ENCODE measurements at regions not wholly inside any gene's neighbourhood (a gene's known extent, or its start where the extent isn't known, plus 50 kb on each side); places are given as distances from the start of the nearest gene placed in this dataset.

DNA sequence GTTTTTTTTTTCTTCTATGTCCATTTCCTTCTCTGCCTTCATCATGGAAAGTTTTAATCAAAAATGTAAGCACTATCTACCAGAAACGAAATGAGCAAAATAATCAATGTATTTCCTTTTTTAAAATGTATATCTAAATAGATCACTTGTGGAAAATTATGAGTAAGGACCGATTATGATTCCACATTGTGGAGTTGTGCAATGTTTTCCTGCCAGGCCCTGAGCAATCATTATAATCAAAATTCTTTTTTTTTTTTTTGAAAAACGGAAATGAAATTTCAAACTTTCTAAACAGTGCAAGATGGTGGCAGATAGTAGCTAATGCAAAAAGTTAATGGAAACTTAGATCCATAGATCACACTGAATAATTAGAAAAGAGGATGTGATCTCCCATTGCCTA is 1074.6 kb upstream of the TMEM132C start:
- Histone ChIP-seq H3K27me3 (ENCODE audit: insufficient read depth, low read depth, severe bottlenecking) (no peaks in the 10 kb centered on the region), H3K9me3 (ENCODE audit: severe bottlenecking) (no peaks in the 10 kb centered on the region), H3K27ac (no peak overlapping the region), H3K4me3 (ENCODE audit: low read depth, low read length) (no peak overlapping the region), H3K36me3 (no peaks in the 10 kb centered on the region)
- TF ChIP-seq, protein P1, sequence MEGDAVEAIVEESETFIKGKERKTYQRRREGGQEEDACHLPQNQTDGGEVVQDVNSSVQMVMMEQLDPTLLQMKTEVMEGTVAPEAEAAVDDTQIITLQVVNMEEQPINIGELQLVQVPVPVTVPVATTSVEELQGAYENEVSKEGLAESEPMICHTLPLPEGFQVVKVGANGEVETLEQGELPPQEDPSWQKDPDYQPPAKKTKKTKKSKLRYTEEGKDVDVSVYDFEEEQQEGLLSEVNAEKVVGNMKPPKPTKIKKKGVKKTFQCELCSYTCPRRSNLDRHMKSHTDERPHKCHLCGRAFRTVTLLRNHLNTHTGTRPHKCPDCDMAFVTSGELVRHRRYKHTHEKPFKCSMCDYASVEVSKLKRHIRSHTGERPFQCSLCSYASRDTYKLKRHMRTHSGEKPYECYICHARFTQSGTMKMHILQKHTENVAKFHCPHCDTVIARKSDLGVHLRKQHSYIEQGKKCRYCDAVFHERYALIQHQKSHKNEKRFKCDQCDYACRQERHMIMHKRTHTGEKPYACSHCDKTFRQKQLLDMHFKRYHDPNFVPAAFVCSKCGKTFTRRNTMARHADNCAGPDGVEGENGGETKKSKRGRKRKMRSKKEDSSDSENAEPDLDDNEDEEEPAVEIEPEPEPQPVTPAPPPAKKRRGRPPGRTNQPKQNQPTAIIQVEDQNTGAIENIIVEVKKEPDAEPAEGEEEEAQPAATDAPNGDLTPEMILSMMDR (IDR thresholded peaks at IDR 0.05; ENCODE audit: low read depth, low read length): no peak
- no peak for DNase-seq

DNA sequence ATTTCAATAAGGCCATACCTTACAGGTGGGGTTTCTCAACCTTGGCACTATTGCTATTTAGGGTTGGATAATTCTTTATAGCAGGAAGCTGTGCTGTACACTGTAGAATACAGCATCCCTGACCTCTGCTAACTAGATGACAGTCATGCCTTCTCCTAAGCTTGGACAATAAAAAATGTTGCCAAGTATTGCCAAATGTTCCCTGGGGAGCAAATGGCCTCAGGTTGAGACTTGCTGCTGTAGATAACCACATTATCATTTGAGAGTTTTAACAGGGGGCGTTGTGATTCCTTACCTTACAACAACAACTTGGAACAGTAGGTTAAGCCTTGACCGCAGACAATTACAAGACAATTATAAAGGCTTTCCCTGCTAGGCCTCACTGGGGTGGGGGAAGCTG is 1073.6 kb upstream of the TMEM132C start:
- no peaks in the 10 kb centered on the region for H3K27me3 ChIP-seq (ENCODE audit: insufficient read depth, low read depth, severe bottlenecking)

DNA sequence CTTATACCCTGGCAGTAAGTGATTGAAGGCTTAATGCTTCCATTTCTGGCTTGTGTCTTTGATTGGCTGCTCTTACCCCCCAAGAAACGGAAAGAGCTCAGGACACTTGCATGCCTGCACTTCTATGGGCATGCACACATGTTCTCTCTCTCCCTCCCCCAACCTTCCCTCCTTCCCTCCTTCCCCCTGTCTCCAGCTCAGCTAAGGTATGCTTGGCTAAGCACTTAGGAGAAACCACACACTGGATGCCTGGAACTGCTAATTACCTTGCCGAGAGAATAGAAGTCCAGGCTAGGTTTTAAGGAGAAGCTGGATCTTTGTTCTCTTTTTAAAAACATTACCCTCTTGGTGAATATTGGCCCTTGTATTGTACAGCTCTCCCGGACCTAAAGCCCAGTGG is 1072.8 kb upstream of the TMEM132C start:
- DNase-seq: no peak
- H3K27me3 ChIP-seq (ENCODE audit: insufficient read depth, low read depth, severe bottlenecking): no peaks in the 10 kb centered on the region
- H3K9me3 ChIP-seq (ENCODE audit: severe bottlenecking): no peaks in the 10 kb centered on the region
- no peak overlapping the region for H3K4me3 ChIP-seq (ENCODE audit: low read depth, low read length)
- H3K27ac ChIP-seq: no peak overlapping the region
- H3K36me3 ChIP-seq: no peaks in the 10 kb centered on the region
- TF ChIP-seq, protein P1 (IDR thresholded peaks at IDR 0.05; ENCODE audit: low read depth, low read length): no peak

More for the DNA sequence above, 1073.6 kb upstream of the TMEM132C start:
- no peak for DNase-seq
- Histone ChIP-seq H3K9me3 (ENCODE audit: severe bottlenecking) (no peaks in the 10 kb centered on the region), H3K27ac (no peak overlapping the region), H3K4me3 (ENCODE audit: low read depth, low read length) (no peak overlapping the region), H3K36me3 (no peaks in the 10 kb centered on the region)
- TF ChIP-seq, protein P1 (IDR thresholded peaks at IDR 0.05; ENCODE audit: low read depth, low read length): no peak

DNA sequence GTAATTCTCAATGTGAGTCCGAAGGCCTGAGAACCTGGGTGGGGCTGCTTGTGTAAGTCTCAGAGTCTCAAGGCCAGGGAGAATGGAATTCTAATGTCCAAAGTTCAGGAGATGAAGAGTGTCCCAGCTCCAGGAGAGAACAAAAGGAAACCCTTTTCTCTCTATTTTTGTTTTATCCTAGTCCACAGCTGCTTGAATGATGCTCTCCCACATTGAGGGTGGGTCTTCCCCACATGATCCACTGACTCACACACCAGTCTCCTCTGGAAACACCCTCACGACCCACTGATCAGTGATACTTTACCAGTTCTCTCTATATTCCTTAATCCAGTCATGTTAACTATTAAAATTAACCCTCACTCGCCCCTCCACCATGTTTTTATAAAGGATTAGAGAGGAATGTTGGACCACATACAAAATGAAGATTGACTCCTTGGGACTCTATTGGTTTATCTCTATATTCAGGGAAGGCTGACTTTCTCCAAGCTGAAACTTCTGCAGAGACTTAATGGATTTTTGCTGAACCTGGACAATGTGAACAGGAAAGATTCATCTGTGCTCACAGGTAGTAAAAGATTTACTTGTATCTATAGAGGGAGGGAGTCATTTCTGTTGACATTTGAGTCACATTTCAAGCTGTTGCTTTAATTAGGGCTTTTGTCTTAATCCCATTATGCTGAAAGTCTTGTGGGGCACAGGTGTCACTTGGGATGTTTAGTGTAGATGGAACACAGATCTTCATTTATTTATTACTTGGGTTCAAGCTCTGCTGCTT is 1061.0 kb upstream of the TMEM132C start:
- Histone ChIP-seq H3K36me3 (no peaks in the 10 kb centered on the region), H3K9me3 (ENCODE audit: severe bottlenecking) (no peaks in the 10 kb centered on the region)

DNA sequence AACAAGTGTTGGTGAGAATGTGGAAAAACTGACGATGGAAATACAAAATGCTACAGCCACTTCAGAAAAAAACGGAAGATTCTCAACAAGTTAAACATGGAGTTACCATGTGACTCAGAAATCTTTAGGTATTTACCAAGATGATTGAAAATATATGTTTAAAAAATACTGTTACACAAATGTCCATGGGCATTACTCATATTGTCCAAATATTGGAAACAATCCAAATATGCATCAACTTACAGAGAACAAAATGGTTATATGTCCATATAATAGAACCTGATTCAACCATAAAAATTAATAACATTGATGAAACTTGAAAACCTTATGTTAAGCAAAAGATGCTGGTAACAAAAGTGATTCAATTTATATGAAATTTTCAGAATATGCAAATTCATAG is 1057.7 kb upstream of the TMEM132C start:
- TF ChIP-seq, protein P1 (IDR thresholded peaks at IDR 0.05; ENCODE audit: low read depth, low read length): no peak
- DNase-seq: no peak
- H3K4me3 ChIP-seq (ENCODE audit: low read depth, low read length): no peak overlapping the region
- no peak overlapping the region for H3K27ac ChIP-seq
- no peaks in the 10 kb centered on the region for H3K9me3 ChIP-seq (ENCODE audit: severe bottlenecking)
- no peaks in the 10 kb centered on the region for H3K36me3 ChIP-seq
- H3K27me3 ChIP-seq (ENCODE audit: insufficient read depth, low read depth, severe bottlenecking): no peaks in the 10 kb centered on the region

More for the DNA sequence above, 1061.0 kb upstream of the TMEM132C start:
- TF ChIP-seq, protein P1 (IDR thresholded peaks at IDR 0.05; ENCODE audit: low read depth, low read length): no peak
- no peak for DNase-seq
- H3K27me3 ChIP-seq (ENCODE audit: insufficient read depth, low read depth, severe bottlenecking): no peaks in the 10 kb centered on the region
- H3K4me3 ChIP-seq (ENCODE audit: low read depth, low read length): no peak overlapping the region
- H3K27ac ChIP-seq: no peak overlapping the region

DNA sequence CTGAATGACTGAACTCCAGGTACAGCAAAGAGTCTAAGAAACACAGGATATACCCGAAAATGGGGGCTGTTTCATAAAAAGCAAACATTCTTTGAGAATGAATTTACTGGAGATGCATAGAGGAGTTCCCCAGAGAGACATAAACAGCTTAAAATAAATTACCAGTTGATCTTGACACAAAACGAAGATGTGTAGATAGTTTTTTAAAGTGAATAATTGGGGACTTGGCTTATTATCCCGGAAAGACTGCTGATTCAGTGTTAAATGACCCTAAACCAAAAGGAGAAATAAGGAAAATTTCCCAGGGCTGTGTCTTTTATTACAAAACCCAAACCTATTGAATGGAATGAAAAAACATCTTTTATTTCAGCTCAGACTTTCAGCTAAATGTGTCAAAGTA is 1052.8 kb upstream of the TMEM132C start:
- no peak overlapping the region for H3K27ac ChIP-seq
- TF ChIP-seq, protein P1 (IDR thresholded peaks at IDR 0.05; ENCODE audit: low read depth, low read length): no peak
- H3K9me3 ChIP-seq (ENCODE audit: severe bottlenecking): no peaks in the 10 kb centered on the region
- no peak overlapping the region for H3K4me3 ChIP-seq (ENCODE audit: low read depth, low read length)
- H3K36me3 ChIP-seq: no peaks in the 10 kb centered on the region
- DNase-seq: no peak
- H3K27me3 ChIP-seq (ENCODE audit: insufficient read depth, low read depth, severe bottlenecking): no peaks in the 10 kb centered on the region
